SK-N-SH (cell line): ENCODE measurements at regions not wholly inside any gene's neighbourhood (a gene's known extent, or its start where the extent isn't known, plus 50 kb on each side); places are given as distances from the start of the nearest gene placed in this dataset.
A peak's percentile ranks its signal among the peaks of the same experiment; 100 is the strongest.

Source experiments
- CTCF ChIA-PET: fragments of 300-600, 350-600 bp; formaldehyde crosslinking; extraction: SDS; loops from one replicate; lab custom pipeline; 2021; lab: Yijun Ruan, JAX
- POLR2A ChIA-PET: fragments of 350-600 bp; sonication (Branson Sonifier 250); formaldehyde crosslinking; extraction: SDS; loops from one replicate; lab custom pipeline; 2020; ENCODE audit warnings: antibody characterized with exemption, inconsistent platforms; lab: Yijun Ruan, JAX
- DNase-seq: peaks from one replicate; pipeline ENCODE4 v3.0.0; 2012
- H2AFZ ChIP-seq: fragments of 200-600 bp; sonication (generic); 2 replicates; pipeline ENCODE4 v1.8.1; 2016; ENCODE audit warnings: antibody characterized with exemption, mild to moderate bottlenecking, low read depth
- H3F3A ChIP-seq: fragments of 200-600 bp; sonication (generic); replicated peaks from 2 replicates; pipeline ENCODE3; 2016; ENCODE audit warnings: antibody characterized with exemption, mild to moderate bottlenecking; ENCODE audit not compliant: insufficient read depth
- H3K27ac ChIP-seq, 2 experiments: fragments of 200-500 bp in 1 of 2; fragments of 200-600 bp in 1 of 2; sonication (Bioruptor generic) in 1 of 2; sonication (generic), shearing (Covaris generic) in 1 of 2; 2 replicates each; pipeline versions ENCODE4 v1.5.1 to v1.6.1; 2014 to 2016; ENCODE audit warnings: low read depth in 2 of 2, inconsistent platforms in 1 of 2, low read length in 1 of 2, mild to moderate bottlenecking in 1 of 2, mixed read lengths in 1 of 2
- H3K27me3 ChIP-seq: fragments of 200-600 bp; sonication (generic), shearing (Covaris generic); 2 replicates; pipeline ENCODE4 v1.6.1; 2016; ENCODE audit warnings: mixed run types; ENCODE audit not compliant: insufficient read depth
- H3K36me3 ChIP-seq, 2 experiments: fragments of 200-500 bp in 1 of 2; fragments of 200-600 bp in 1 of 2; sonication (Bioruptor generic) in 1 of 2; sonication (generic) in 1 of 2; replicated peaks in 1 of 2; 2 replicates each; pipeline versions ENCODE3 to v1.5.1; 2014 to 2016; ENCODE audit warnings: low read length in 1 of 2, mild to moderate bottlenecking in 1 of 2; ENCODE audit not compliant: insufficient read depth in 2 of 2, control insufficient read depth in 1 of 2
- H3K4me1 ChIP-seq, 2 experiments: fragments of 200-500 bp in 1 of 2; fragments of 200-600 bp in 1 of 2; sonication (Bioruptor generic) in 1 of 2; sonication (generic), shearing (Covaris generic) in 1 of 2; 2 replicates each; pipeline versions ENCODE4 v1.5.1 to v1.6.1; 2014 to 2016; ENCODE audit warnings: low read depth in 1 of 2, low read length in 1 of 2, mixed run types in 1 of 2; ENCODE audit not compliant: insufficient read depth in 2 of 2, control insufficient read depth in 1 of 2
- H3K4me2 ChIP-seq: fragments of 200-600 bp; sonication (generic), shearing (Covaris generic); 2 replicates; pipeline ENCODE4 v1.6.1; 2017; ENCODE audit warnings: mixed run types
- H3K4me3 ChIP-seq, 2 experiments: fragments of 200-500 bp in 1 of 2; fragments of 200-600 bp in 1 of 2; sonication (Bioruptor generic) in 1 of 2; sonication (generic), shearing (Covaris generic) in 1 of 2; 2 replicates each; pipeline versions ENCODE4 v1.5.1 to v1.8.1; 2014 to 2016; ENCODE audit warnings: low read depth in 2 of 2, inconsistent platforms in 1 of 2, low read length in 1 of 2, mild to moderate bottlenecking in 1 of 2, mixed read lengths in 1 of 2, moderate library complexity in 1 of 2
- H3K79me2 ChIP-seq: fragments of 200-600 bp; sonication (generic); 2 replicates; pipeline ENCODE4 v1.8.1; 2017; ENCODE audit warnings: mild to moderate bottlenecking; ENCODE audit not compliant: insufficient read depth
- H3K9ac ChIP-seq: fragments of 200-600 bp; sonication (generic); 2 replicates; pipeline ENCODE4 v1.6.1; 2017; ENCODE audit warnings: mixed run types
- H3K9me2 ChIP-seq: fragments of 200-600 bp; sonication (generic); 2 replicates; pipeline ENCODE4 v1.6.1; 2017; ENCODE audit warnings: mixed run types
- H3K9me3 ChIP-seq: fragments of 200-600 bp; sonication (generic); 2 replicates; pipeline ENCODE4 v1.6.1; 2017; ENCODE audit warnings: mixed run types, mild to moderate bottlenecking, moderate library complexity
- H4K20me1 ChIP-seq: fragments of 200-600 bp; sonication (generic); 2 replicates; pipeline ENCODE4 v1.6.1; 2017; ENCODE audit warnings: mild to moderate bottlenecking, mixed run types; ENCODE audit not compliant: insufficient read depth
- ELF1 ChIP-seq: IDR thresholded peaks from 2 replicates; pipeline ENCODE4 v1.4.0; 2012
- EP300 ChIP-seq, 2 experiments: IDR thresholded peaks; 2 replicates each; pipeline versions ENCODE4 v1.4.0 to v1.6.1; 2012; ENCODE audit warnings: borderline replicate concordance in 1 of 2, low read depth in 1 of 2, low read length in 1 of 2
- FOXJ3 ChIP-seq: sonication (generic); formaldehyde crosslinking; IDR thresholded peaks from 2 replicates; pipeline ENCODE4 v1.5.1; 2020; ENCODE audit warnings: mild to moderate bottlenecking, missing genetic modification reagents
- FOXM1 ChIP-seq: IDR thresholded peaks from 2 replicates; pipeline ENCODE4 v1.4.0; 2012; ENCODE audit warnings: low read depth, mild to moderate bottlenecking
- GABPA ChIP-seq: IDR thresholded peaks from 2 replicates; pipeline ENCODE4 v1.4.0; 2012; ENCODE audit warnings: low read depth, mild to moderate bottlenecking
- GATA2 ChIP-seq: sonication (generic); formaldehyde crosslinking; IDR thresholded peaks from 2 replicates; pipeline ENCODE4 v1.5.0; 2020; ENCODE audit warnings: mild to moderate bottlenecking, missing genetic modification reagents
- MEF2A ChIP-seq: IDR thresholded peaks from 2 replicates; pipeline ENCODE4 v1.4.0; 2012; ENCODE audit warnings: low read depth, borderline replicate concordance
- POLR2AphosphoS5 ChIP-seq: IDR thresholded peaks from 2 replicates; pipeline ENCODE4 v1.6.1; 2012; ENCODE audit warnings: low read depth, low read length
- RFX5 ChIP-seq: IDR thresholded peaks from 2 replicates; pipeline ENCODE4 v1.6.1; 2012; ENCODE audit warnings: mild to moderate bottlenecking, improper control_type of control experiment, low read length
- SIN3A ChIP-seq: IDR thresholded peaks from 2 replicates; pipeline ENCODE4 v1.6.1; 2012; ENCODE audit warnings: low read depth, mild to moderate bottlenecking, low read length, moderate library complexity, borderline replicate concordance
- TAF1 ChIP-seq: IDR thresholded peaks from 2 replicates; pipeline ENCODE4 v1.6.1; 2012; ENCODE audit warnings: low read depth, mild to moderate bottlenecking, low read length, moderate library complexity, borderline replicate concordance
- TCF12 ChIP-seq: IDR thresholded peaks from 2 replicates; pipeline ENCODE4 v1.4.0; 2012
- WGBS: methylation state at CpG from one replicate; pipeline ENCODE4 v1.1.6; 2017; ENCODE audit warnings: low lambda C conversion rate; 5-methylcytosine and 5-hydroxymethylcytosine counted together
- TF ChIP-seq, protein P1 (sequence below): IDR thresholded peaks from 2 replicates; pipeline ENCODE4; 2012
- TF ChIP-seq, protein P2 (sequence below): IDR thresholded peaks from 2 replicates; pipeline ENCODE4 v1.4.0; 2012; ENCODE audit warnings: low read depth, borderline replicate concordance
- TF ChIP-seq, protein P3 (sequence below): IDR thresholded peaks from 2 replicates; pipeline ENCODE4 v1.4.0; 2012; ENCODE audit warnings: low read depth, borderline replicate concordance

- H3F3A ChIP-seq, result peaks cover 5% of the 10 kb centered on the region
- no peaks in the 10 kb centered on the region for H3K79me2 ChIP-seq
- H3K4me2 ChIP-seq, result no peak overlapping the region
- ChIA-PET CTCF (interaction anchor here (0.7 to 2.2 kb wide), 13 partner anchors 9 to 84 kb away, joined by 3 to 14 read pairs (median 3); no protein-coding TSS in a partner anchor), POLR2A (interaction anchor here (1.0 to 1.6 kb wide), 7 partner anchors 10 to 245 kb away, joined by 3 to 6 read pairs (median 4); no protein-coding TSS in a partner anchor)
- no peak for TF ChIP-seq MEF2A
- no peak for TF ChIP-seq ELF1
- TF ChIP-seq, protein P1, sequence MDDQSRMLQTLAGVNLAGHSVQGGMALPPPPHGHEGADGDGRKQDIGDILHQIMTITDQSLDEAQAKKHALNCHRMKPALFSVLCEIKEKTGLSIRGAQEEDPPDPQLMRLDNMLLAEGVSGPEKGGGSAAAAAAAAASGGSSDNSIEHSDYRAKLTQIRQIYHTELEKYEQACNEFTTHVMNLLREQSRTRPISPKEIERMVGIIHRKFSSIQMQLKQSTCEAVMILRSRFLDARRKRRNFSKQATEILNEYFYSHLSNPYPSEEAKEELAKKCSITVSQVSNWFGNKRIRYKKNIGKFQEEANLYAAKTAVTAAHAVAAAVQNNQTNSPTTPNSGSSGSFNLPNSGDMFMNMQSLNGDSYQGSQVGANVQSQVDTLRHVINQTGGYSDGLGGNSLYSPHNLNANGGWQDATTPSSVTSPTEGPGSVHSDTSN, result no peak
- no peak for TF ChIP-seq TAF1
- no peak for TF ChIP-seq EP300 (IDR thresholded peaks at IDR 0.05; ENCODE audit: borderline replicate concordance in 1 of 2, low read depth in 1 of 2, low read length in 1 of 2)
- TF ChIP-seq, protein P2, sequence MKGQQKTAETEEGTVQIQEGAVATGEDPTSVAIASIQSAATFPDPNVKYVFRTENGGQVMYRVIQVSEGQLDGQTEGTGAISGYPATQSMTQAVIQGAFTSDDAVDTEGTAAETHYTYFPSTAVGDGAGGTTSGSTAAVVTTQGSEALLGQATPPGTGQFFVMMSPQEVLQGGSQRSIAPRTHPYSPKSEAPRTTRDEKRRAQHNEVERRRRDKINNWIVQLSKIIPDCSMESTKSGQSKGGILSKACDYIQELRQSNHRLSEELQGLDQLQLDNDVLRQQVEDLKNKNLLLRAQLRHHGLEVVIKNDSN, result no peak
- no peak for TF ChIP-seq FOXJ3
- TF ChIP-seq, protein P3, sequence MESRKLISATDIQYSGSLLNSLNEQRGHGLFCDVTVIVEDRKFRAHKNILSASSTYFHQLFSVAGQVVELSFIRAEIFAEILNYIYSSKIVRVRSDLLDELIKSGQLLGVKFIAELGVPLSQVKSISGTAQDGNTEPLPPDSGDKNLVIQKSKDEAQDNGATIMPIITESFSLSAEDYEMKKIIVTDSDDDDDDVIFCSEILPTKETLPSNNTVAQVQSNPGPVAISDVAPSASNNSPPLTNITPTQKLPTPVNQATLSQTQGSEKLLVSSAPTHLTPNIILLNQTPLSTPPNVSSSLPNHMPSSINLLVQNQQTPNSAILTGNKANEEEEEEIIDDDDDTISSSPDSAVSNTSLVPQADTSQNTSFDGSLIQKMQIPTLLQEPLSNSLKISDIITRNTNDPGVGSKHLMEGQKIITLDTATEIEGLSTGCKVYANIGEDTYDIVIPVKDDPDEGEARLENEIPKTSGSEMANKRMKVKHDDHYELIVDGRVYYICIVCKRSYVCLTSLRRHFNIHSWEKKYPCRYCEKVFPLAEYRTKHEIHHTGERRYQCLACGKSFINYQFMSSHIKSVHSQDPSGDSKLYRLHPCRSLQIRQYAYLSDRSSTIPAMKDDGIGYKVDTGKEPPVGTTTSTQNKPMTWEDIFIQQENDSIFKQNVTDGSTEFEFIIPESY, result no peak
- no peak for TF ChIP-seq FOXM1
- no peak for TF ChIP-seq GATA2 (CRISPR knock-in tag)
- no peak for TF ChIP-seq RFX5
- no peak for TF ChIP-seq SIN3A
- TF ChIP-seq GABPA, result no peak
- no peak for TF ChIP-seq TCF12
- TF ChIP-seq POLR2AphosphoS5, result no peak
- no peaks in the 10 kb centered on the region for H3K9me2 ChIP-seq
- H2AFZ ChIP-seq, result no peak overlapping the region
- peak overlapping the region in 1 of 2 experiments; percentile 96; a peak in 2 of 4 replicates for H3K27ac ChIP-seq
- H3K27me3 ChIP-seq, result no peaks in the 10 kb centered on the region
- no peaks in the 10 kb centered on the region for H3K9me3 ChIP-seq
- no peak overlapping the region for H3K4me3 ChIP-seq
- peaks cover 17 to 50% of the 10 kb centered on the region in 2 experiments for H3K4me1 ChIP-seq
- 76% methylated on average over 1 of the region's 1 CpG for WGBS
- H3K9ac ChIP-seq, result no peak overlapping the region
- no peaks in the 10 kb centered on the region for H3K36me3 ChIP-seq
- DNase-seq, result no peak
- H4K20me1 ChIP-seq, result no peaks in the 10 kb centered on the region
Observed at GRCh38 chr2:47238638-47239037, 62.3 kb upstream of the CALM2 start.
